Gastroesophageal sphincter (tissue), 4 donors: ENCODE measurements at regions not wholly inside any gene's neighbourhood (a gene's known extent, or its start where the extent isn't known, plus 50 kb on each side); places are given as distances from the start of the nearest gene placed in this dataset.
"Not testable (repeated sequence)": the region's sequence is repeated elsewhere in the genome, so short reads cannot be mapped to it uniquely, and the experiment has no call there.

Experiments used
- ATAC-seq: fragments of 150-250 bp; one replicate; pipeline ENCODE4 v1.9.1; 2016; ENCODE audit warnings: mild to moderate bottlenecking, moderate library complexity
- H3K27ac ChIP-seq, 4 donors: fragments of 200-600 bp; sonication (generic) in 3 of 4; 1 replicate in 3 of 4; 2 replicates in 1 of 4; pipeline ENCODE4 v1.5.1; 2016 to 2019
- H3K27me3 ChIP-seq: fragments of 200-600 bp; sonication (generic); one replicate; pipeline ENCODE4 v1.5.1; 2019
- H3K36me3 ChIP-seq, 2 donors: fragments of 200-600 bp; sonication (generic); one replicate each; pipeline ENCODE4 v1.5.1; 2019; ENCODE audit warnings: control low read depth in 1 of 2
- H3K4me1 ChIP-seq, 3 donors: fragments of 200-600 bp; sonication (generic); 1 replicate in 2 of 3; 2 replicates in 1 of 3; pipeline ENCODE4 v1.5.1; 2016 to 2019; ENCODE audit warnings: control low read depth in 2 of 3
- H3K4me3 ChIP-seq, 2 donors: fragments of 200-600 bp; sonication (generic); one replicate each; pipeline ENCODE4 v1.5.1; 2019; ENCODE audit warnings: mild to moderate bottlenecking in 1 of 2, moderate library complexity in 1 of 2
- H3K9me3 ChIP-seq, 3 donors: fragments of 200-600 bp; sonication (generic); one replicate each; pipeline ENCODE4 v1.5.1; 2017 to 2019; ENCODE audit warnings: control low read depth in 2 of 3
- EP300 ChIP-seq: sonication (generic); formaldehyde crosslinking; IDR thresholded peaks from one replicate; pipeline ENCODE4 v1.6.1; 2017; ENCODE audit warnings: antibody characterized with exemption, mild to moderate bottlenecking
- POLR2A ChIP-seq, 2 donors: fragments of 450-650 bp; IDR thresholded peaks; one replicate each; pipeline ENCODE4 v1.6.1; 2017; ENCODE audit warnings: antibody characterized with exemption in 2 of 2, mild to moderate bottlenecking in 2 of 2, moderate library complexity in 1 of 2
- POLR2AphosphoS5 ChIP-seq: sonication (generic); formaldehyde crosslinking; IDR thresholded peaks from one replicate; pipeline ENCODE4 v1.6.1; 2017; ENCODE audit warnings: antibody characterized with exemption
- WGBS, 2 donors: methylation state at CpG; one replicate each; pipeline ENCODE4 v1.1.5; 2018; ENCODE audit warnings: low coverage in 1 of 2; 5-methylcytosine and 5-hydroxymethylcytosine counted together
- TF ChIP-seq, protein P1 (sequence below), 4 experiments: fragments of 200-600 bp in 2 of 4; fragments of 450-650 bp in 2 of 4; sonication (generic) in 1 of 4; IDR thresholded peaks; one replicate each; pipeline ENCODE4 v1.5.1; 2017 to 2019; ENCODE audit warnings: antibody characterized with exemption in 4 of 4, mild to moderate bottlenecking in 2 of 4, moderate library complexity in 2 of 4

DNA sequence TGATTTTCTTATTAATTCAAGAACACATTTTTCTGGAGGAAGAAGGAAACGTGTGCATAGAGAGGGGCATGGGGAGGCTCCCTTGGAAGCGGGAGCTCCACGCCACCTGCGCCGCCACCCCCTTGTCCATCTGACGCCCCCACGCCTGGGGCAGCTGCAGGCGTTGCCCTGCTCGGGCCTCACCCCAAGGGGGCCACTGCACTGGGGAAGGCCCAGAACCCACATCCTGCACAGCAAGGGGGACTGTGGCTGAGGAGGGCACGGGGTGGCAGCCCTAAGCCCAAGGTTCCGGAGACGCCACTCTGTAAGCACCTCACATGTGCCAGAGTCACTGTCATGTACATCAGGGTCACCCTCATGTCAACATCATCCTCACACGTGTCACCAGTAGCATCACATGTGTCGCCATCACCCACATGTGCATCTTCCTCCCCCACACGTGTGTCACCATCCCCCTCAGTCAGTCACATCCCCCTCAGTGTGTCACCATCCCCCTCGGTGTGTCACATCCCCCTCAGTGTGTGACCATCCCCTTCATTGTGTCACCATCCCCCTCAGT lies 486.7 kb upstream of the SALL3 start:
- no peak for ATAC-seq
- Histone ChIP-seq H3K36me3 (no peaks in the 10 kb centered on the region), H3K4me3 (no peak overlapping the region), H3K4me1 (no peaks in the 10 kb centered on the region), H3K9me3 (peaks cover 0 to 28% (median 0%) of the 10 kb centered on the region in 3 donors), H3K27ac (no peak overlapping the region), H3K27me3 (no peaks in the 10 kb centered on the region)
- TF ChIP-seq EP300 (no peak), POLR2AphosphoS5 (no peak), POLR2A (IDR thresholded peaks at IDR 0.05) (no peak)
- TF ChIP-seq, protein P1, sequence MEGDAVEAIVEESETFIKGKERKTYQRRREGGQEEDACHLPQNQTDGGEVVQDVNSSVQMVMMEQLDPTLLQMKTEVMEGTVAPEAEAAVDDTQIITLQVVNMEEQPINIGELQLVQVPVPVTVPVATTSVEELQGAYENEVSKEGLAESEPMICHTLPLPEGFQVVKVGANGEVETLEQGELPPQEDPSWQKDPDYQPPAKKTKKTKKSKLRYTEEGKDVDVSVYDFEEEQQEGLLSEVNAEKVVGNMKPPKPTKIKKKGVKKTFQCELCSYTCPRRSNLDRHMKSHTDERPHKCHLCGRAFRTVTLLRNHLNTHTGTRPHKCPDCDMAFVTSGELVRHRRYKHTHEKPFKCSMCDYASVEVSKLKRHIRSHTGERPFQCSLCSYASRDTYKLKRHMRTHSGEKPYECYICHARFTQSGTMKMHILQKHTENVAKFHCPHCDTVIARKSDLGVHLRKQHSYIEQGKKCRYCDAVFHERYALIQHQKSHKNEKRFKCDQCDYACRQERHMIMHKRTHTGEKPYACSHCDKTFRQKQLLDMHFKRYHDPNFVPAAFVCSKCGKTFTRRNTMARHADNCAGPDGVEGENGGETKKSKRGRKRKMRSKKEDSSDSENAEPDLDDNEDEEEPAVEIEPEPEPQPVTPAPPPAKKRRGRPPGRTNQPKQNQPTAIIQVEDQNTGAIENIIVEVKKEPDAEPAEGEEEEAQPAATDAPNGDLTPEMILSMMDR (IDR thresholded peaks at IDR 0.05), result no peak
- WGBS, 2 donors, result 86 to 93% methylated on average over 2 to 5 of the region's 16 CpGs

DNA sequence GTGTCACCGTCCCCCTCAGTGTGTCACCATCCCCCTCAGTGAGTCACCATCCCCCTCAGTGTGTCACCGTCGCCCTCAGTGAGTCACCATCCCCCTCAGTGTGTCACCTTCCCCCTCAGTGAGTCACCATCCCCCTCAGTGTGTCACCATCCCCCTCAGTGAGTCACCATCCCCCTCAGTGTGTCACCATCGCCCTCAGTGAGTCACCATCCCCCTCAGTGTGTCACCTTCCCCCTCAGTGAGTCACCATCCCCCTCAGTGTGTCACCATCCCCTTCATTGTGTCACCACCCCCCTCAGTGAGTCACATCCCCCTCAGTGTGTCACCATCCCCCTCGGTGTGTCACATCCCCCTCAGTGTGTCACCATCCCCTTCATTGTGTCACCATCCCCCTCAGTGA lies 486.1 kb upstream of the SALL3 start:
- not testable (repeated sequence) for H3K27ac ChIP-seq, H3K4me1 ChIP-seq, H3K4me3 ChIP-seq, ATAC-seq, H3K27me3 ChIP-seq, H3K36me3 ChIP-seq
- WGBS, 2 donors, result 0% methylated on average over 2 of the region's 5 CpGs; no CpG with 5 or more reads in 1 of the 2 donors
- H3K9me3 ChIP-seq, result peaks cover 0 to 28% (median 0%) of the 10 kb centered on the region in 3 donors

DNA sequence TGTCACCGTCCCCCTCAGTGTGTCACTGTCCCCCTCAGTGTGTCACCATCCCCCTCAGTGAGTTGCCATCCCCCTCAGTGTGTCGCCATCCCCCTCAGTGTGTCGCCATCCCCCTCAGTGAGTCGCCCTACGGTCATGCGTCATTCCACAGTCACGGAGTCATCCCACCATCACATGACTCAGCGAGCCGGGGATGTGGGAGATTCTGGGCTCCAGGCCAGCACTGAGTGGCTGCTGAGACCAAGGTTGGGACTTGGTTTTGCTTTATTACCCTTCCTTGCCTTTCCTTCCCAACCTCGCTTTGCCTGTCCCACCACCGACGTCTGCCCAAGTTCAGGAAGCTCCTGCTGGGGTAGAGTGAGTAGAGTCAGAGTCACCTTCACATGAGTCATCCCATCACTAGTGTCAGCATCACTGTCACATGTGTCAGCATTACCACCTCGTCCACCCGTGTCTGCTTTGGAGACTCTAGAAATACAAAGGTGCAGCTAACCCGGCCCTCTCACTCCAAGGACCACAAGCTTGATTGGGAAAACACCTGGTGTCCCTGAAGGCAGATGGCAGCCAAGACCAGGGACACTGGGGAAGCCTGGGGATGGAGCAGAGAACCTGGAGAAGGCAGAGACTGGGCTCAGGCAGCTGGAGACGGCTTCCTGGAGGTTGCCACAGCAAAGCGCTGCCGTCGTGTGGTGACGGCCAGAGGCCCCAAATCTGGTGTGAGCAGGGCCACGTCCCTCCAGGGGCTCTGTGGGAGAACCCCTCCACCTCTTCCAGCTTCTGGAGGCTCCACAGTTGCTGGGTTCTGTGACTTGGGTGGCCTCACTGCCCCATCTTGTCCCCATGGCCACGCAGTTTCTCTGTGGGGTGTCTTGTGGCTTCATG lies 485.2 kb upstream of the SALL3 start:
- Histone ChIP-seq H3K4me1 (no peaks in the 10 kb centered on the region), H3K4me3 (no peak overlapping the region), H3K36me3 (no peaks in the 10 kb centered on the region), H3K27ac (no peak overlapping the region), H3K27me3 (no peaks in the 10 kb centered on the region), H3K9me3 (peaks cover 0 to 28% (median 0%) of the 10 kb centered on the region in 3 donors)
- WGBS, 2 donors, result 55 to 100% methylated on average over 4 to 5 of the region's 22 CpGs
- TF ChIP-seq, protein P1 (IDR thresholded peaks at IDR 0.05), result no peak
- TF ChIP-seq POLR2A (IDR thresholded peaks at IDR 0.05), result no peak
- no peak for TF ChIP-seq POLR2AphosphoS5
- no peak for TF ChIP-seq EP300
- ATAC-seq, result no peak

DNA sequence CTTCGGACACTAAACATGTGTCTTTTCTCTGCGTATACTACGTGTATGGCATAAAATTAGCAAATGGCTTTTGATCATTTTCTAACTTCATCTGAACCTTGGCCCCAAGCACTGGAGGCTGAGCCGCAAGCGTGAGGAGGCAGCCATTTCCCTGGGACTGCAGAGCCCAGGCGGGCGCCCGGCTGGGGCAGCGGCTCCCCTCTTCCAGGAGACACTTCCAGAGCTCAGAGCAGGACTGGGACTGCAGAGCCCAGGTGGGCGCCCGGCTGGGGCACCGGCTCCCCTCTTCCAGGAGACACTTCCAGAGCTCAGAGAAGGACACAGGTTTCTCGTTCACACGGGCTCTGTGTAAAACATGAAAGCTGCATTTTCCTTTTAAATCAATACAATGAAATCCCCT lies 484.1 kb upstream of the SALL3 start:
- WGBS, 2 donors, result 60% methylated on average over 1 of the region's 14 CpGs; no CpG with 5 or more reads in 1 of the 2 donors
- Histone ChIP-seq H3K4me1 (no peaks in the 10 kb centered on the region), H3K36me3 (no peaks in the 10 kb centered on the region), H3K4me3 (no peak overlapping the region), H3K27me3 (no peaks in the 10 kb centered on the region), H3K9me3 (peaks cover 0 to 22% (median 0%) of the 10 kb centered on the region in 3 donors), H3K27ac (no peak overlapping the region)
- ATAC-seq, result no peak
- TF ChIP-seq POLR2A (IDR thresholded peaks at IDR 0.05), result no peak
- no peak for TF ChIP-seq EP300
- TF ChIP-seq POLR2AphosphoS5, result no peak
- TF ChIP-seq, protein P1 (IDR thresholded peaks at IDR 0.05), result no peak

DNA sequence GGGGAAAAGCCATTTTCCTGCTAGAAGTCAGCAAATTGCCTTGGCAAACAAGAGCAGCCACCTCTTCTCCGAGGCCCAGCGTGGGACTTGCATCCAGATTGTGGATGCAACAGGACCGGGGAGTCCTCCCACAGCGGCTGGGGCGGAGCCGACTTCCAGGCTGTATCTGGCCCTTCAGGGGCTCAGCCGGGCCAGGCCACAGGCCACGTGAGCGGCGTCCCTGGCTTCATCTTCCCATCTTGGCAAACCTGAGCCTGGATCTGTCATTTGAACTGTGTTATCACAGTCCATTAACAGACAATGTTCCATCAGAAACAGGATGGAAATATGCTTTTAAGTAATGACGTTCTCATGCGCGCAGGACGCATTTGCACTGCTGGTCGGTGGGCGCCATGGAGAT lies 483.5 kb upstream of the SALL3 start:
- H3K9me3 ChIP-seq, result peaks cover 0 to 20% (median 0%) of the 10 kb centered on the region in 3 donors
- H3K27me3 ChIP-seq, result no peaks in the 10 kb centered on the region
- no peak for TF ChIP-seq EP300
- no peak for TF ChIP-seq POLR2AphosphoS5
- TF ChIP-seq, protein P1 (IDR thresholded peaks at IDR 0.05), result no peak
- TF ChIP-seq POLR2A (IDR thresholded peaks at IDR 0.05), result no peak
- no peak overlapping the region for H3K27ac ChIP-seq
- no peaks in the 10 kb centered on the region for H3K4me1 ChIP-seq
- 89 to 93% methylated on average over 6 of the region's 16 CpGs for WGBS, 2 donors
- ATAC-seq, result peak; percentile 44
- H3K36me3 ChIP-seq, result no peaks in the 10 kb centered on the region
- no peak overlapping the region for H3K4me3 ChIP-seq
